ENCODE measurements at regions not wholly inside any gene's neighbourhood (a gene's known extent, or its start where the extent isn't known, plus 50 kb on each side); places are given as distances from the start of the nearest gene placed in this dataset.

- TF ChIP-seq CTCF (IDR thresholded peaks at IDR 0.05) (no peak), EZH2 (IDR thresholded peaks at IDR 0.05; ENCODE audit: borderline replicate concordance, insufficient read depth, low read depth, low read length, poor library complexity, severe bottlenecking) (no peak)
Observed at GRCh38 chr3:96370637-96371036, 443.8 kb upstream of the EPHA6 start.

Data from B cell (primary cell).